K562 (cell line): ENCODE measurements at regions not wholly inside any gene's neighbourhood (a gene's known extent, or its start where the extent isn't known, plus 50 kb on each side); places are given as distances from the start of the nearest gene placed in this dataset.

Experiments
- EZH2 ChIP-seq: IDR thresholded peaks from 2 replicates; pipeline ENCODE4 v1.6.1; 2012; ENCODE audit warnings: low read depth, mild to moderate bottlenecking, inconsistent platforms, low read length, borderline replicate concordance
- MAFG ChIP-seq: fragments of 450-650 bp; conservative IDR thresholded peaks from 2 replicates; pipeline ENCODE4 v1.6.1; 2016; ENCODE audit warnings: missing genetic modification characterization, missing compliant biosample characterization
- NR1H2 ChIP-seq: sonication (generic); formaldehyde crosslinking; IDR thresholded peaks from 2 replicates; pipeline ENCODE4 v1.4.0; 2020; ENCODE audit warnings: mild to moderate bottlenecking, missing genetic modification reagents
- ZNF23 ChIP-seq: fragments of 250-450 bp; sonication (Bioruptor Pico); IDR thresholded peaks from 2 replicates; pipeline ENCODE4 v1.4.0; 2020; ENCODE audit warnings: mild to moderate bottlenecking

GRCh38 chr4:57410331-57411052 is 300.3 kb upstream of the IGFBP7 start:
- no peak for TF ChIP-seq EZH2
- no peak for TF ChIP-seq ZNF23 (CRISPR knock-in tag)
- no peak for TF ChIP-seq MAFG (tag)
- no peak for TF ChIP-seq NR1H2 (CRISPR knock-in tag)
